ENCODE measurements at regions not wholly inside any gene's neighbourhood (a gene's known extent, or its start where the extent isn't known, plus 50 kb on each side); places are given as distances from the start of the nearest gene placed in this dataset.

GRCh38 chr5:117719413-117719812, 1144.8 kb upstream of the SEMA6A start:
- TF ChIP-seq, protein P1, sequence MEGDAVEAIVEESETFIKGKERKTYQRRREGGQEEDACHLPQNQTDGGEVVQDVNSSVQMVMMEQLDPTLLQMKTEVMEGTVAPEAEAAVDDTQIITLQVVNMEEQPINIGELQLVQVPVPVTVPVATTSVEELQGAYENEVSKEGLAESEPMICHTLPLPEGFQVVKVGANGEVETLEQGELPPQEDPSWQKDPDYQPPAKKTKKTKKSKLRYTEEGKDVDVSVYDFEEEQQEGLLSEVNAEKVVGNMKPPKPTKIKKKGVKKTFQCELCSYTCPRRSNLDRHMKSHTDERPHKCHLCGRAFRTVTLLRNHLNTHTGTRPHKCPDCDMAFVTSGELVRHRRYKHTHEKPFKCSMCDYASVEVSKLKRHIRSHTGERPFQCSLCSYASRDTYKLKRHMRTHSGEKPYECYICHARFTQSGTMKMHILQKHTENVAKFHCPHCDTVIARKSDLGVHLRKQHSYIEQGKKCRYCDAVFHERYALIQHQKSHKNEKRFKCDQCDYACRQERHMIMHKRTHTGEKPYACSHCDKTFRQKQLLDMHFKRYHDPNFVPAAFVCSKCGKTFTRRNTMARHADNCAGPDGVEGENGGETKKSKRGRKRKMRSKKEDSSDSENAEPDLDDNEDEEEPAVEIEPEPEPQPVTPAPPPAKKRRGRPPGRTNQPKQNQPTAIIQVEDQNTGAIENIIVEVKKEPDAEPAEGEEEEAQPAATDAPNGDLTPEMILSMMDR (IDR thresholded peaks at IDR 0.05; ENCODE audit: control extremely low read depth, extremely low read depth): no peak
- Histone ChIP-seq H3K4me1 (ENCODE audit: control insufficient read depth in 5 of 5, insufficient read depth in 5 of 5, low read length in 5 of 5) (no peaks in the 10 kb centered on the region), H3K9ac (ENCODE audit: insufficient read depth in 1 of 2, low read length in 2 of 2) (no peak overlapping the region), H3K4me3 (no peak overlapping the region), H3K27me3 (ENCODE audit: control insufficient read depth in 3 of 3, insufficient read depth in 3 of 3, low read length in 2 of 3) (no peaks in the 10 kb centered on the region), H3K36me3 (ENCODE audit: control insufficient read depth in 4 of 4, insufficient read depth in 4 of 4, low read length in 4 of 4) (no peaks in the 10 kb centered on the region), H3K27ac (ENCODE audit: low read depth in 1 of 2, low read length in 1 of 2) (no peak overlapping the region), H3K9me3 (ENCODE audit: control insufficient read depth in 4 of 4, insufficient read depth in 3 of 4, low read length in 3 of 4) (peaks cover 0 to 5% (median 3%) of the 10 kb centered on the region in 4 donors)
- DNase-seq: no peak
- ATAC-seq (ENCODE audit: insufficient read depth, low FRiP score): no peak

GRCh38 chr5:117713585-117714198, 1139.1 kb upstream of the SEMA6A start:
- ATAC-seq (ENCODE audit: insufficient read depth, low FRiP score) (no peak), DNase-seq (peak in 1 of 3 donors; percentile 20)
- TF ChIP-seq, protein P1 (IDR thresholded peaks at IDR 0.05; ENCODE audit: control extremely low read depth, extremely low read depth): no peak
- WGBS, 2 donors: 80 to 87% methylated on average over 3 of the region's 3 CpGs
- Histone ChIP-seq H3K9ac (ENCODE audit: insufficient read depth in 1 of 2, low read length in 2 of 2) (no peak overlapping the region), H3K36me3 (ENCODE audit: control insufficient read depth in 4 of 4, insufficient read depth in 4 of 4, low read length in 4 of 4) (no peaks in the 10 kb centered on the region), H3K9me3 (ENCODE audit: control insufficient read depth in 4 of 4, insufficient read depth in 3 of 4, low read length in 3 of 4) (peaks cover 4 to 13% (median 6%) of the 10 kb centered on the region in 4 donors), H3K4me1 (ENCODE audit: control insufficient read depth in 5 of 5, insufficient read depth in 5 of 5, low read length in 5 of 5) (no peaks in the 10 kb centered on the region), H3K4me3 (no peak overlapping the region), H3K27me3 (ENCODE audit: control insufficient read depth in 3 of 3, insufficient read depth in 3 of 3, low read length in 2 of 3) (no peaks in the 10 kb centered on the region), H3K27ac (ENCODE audit: low read depth in 1 of 2, low read length in 1 of 2) (no peak overlapping the region)

- H3K36me3 ChIP-seq (ENCODE audit: control insufficient read depth in 4 of 4, insufficient read depth in 4 of 4, low read length in 4 of 4): no peaks in the 10 kb centered on the region
- H3K4me3 ChIP-seq: no peak overlapping the region
- no peaks in the 10 kb centered on the region for H3K27me3 ChIP-seq (ENCODE audit: control insufficient read depth in 3 of 3, insufficient read depth in 3 of 3, low read length in 2 of 3)
- 78 to 83% methylated on average over 1 of the region's 1 CpG for WGBS, 2 donors
- TF ChIP-seq, protein P1 (IDR thresholded peaks at IDR 0.05; ENCODE audit: control extremely low read depth, extremely low read depth): no peak
- DNase-seq: peak in 2 of 3 donors; percentile 22 to 26
- H3K4me1 ChIP-seq (ENCODE audit: control insufficient read depth in 5 of 5, insufficient read depth in 5 of 5, low read length in 5 of 5): no peaks in the 10 kb centered on the region
- H3K9ac ChIP-seq (ENCODE audit: insufficient read depth in 1 of 2, low read length in 2 of 2): no peak overlapping the region
- H3K27ac ChIP-seq (ENCODE audit: low read depth in 1 of 2, low read length in 1 of 2): no peak overlapping the region
- H3K9me3 ChIP-seq (ENCODE audit: control insufficient read depth in 4 of 4, insufficient read depth in 3 of 4, low read length in 3 of 4): no peaks in the 10 kb centered on the region
- no peak for ATAC-seq (ENCODE audit: insufficient read depth, low FRiP score)
These were observed 1126.4 kb upstream of the SEMA6A start for GRCh38 chr5:117701062-117701461.

- TF ChIP-seq, protein P1 (IDR thresholded peaks at IDR 0.05; ENCODE audit: control extremely low read depth, extremely low read depth): no peak
- ATAC-seq (ENCODE audit: insufficient read depth, low FRiP score) (no peak), DNase-seq (no peak)
- H3K36me3 ChIP-seq (ENCODE audit: control insufficient read depth in 4 of 4, insufficient read depth in 4 of 4, low read length in 4 of 4): no peaks in the 10 kb centered on the region
- no peak overlapping the region for H3K27ac ChIP-seq (ENCODE audit: low read depth in 1 of 2, low read length in 1 of 2)
- WGBS, 2 donors: 88 to 94% methylated on average over 1 of the region's 1 CpG
- no peak overlapping the region for H3K4me3 ChIP-seq
- peaks cover 0 to 14% (median 0%) of the 10 kb centered on the region in 5 donors for H3K4me1 ChIP-seq (ENCODE audit: control insufficient read depth in 5 of 5, insufficient read depth in 5 of 5, low read length in 5 of 5)
- no peaks in the 10 kb centered on the region for H3K27me3 ChIP-seq (ENCODE audit: control insufficient read depth in 3 of 3, insufficient read depth in 3 of 3, low read length in 2 of 3)
- no peaks in the 10 kb centered on the region for H3K9me3 ChIP-seq (ENCODE audit: control insufficient read depth in 4 of 4, insufficient read depth in 3 of 4, low read length in 3 of 4)
- no peak overlapping the region for H3K9ac ChIP-seq (ENCODE audit: insufficient read depth in 1 of 2, low read length in 2 of 2)
These were observed 1118.0 kb upstream of the SEMA6A start for GRCh38 chr5:117692606-117693005.
